SK-N-SH (cell line): ENCODE measurements at regions not wholly inside any gene's neighbourhood (a gene's known extent, or its start where the extent isn't known, plus 50 kb on each side); places are given as distances from the start of the nearest gene placed in this dataset.

Experiments used
- EZH2phosphoT487 ChIP-seq: fragments of 200-600 bp; sonication (generic); IDR thresholded peaks from 2 replicates; pipeline ENCODE4 v1.6.1; 2017; ENCODE audit warnings: low read depth, mixed run types, mild to moderate bottlenecking, antibody characterized with exemption, moderate library complexity, borderline replicate concordance
- FOXM1 ChIP-seq: IDR thresholded peaks from 2 replicates; pipeline ENCODE4 v1.4.0; 2012; ENCODE audit warnings: low read depth, mild to moderate bottlenecking
- GABPA ChIP-seq: IDR thresholded peaks from 2 replicates; pipeline ENCODE4 v1.4.0; 2012; ENCODE audit warnings: low read depth, mild to moderate bottlenecking
- MEF2A ChIP-seq: IDR thresholded peaks from 2 replicates; pipeline ENCODE4 v1.4.0; 2012; ENCODE audit warnings: low read depth, borderline replicate concordance
- POLR2AphosphoS5 ChIP-seq: IDR thresholded peaks from 2 replicates; pipeline ENCODE4 v1.6.1; 2012; ENCODE audit warnings: low read depth, low read length
- SIN3A ChIP-seq: IDR thresholded peaks from 2 replicates; pipeline ENCODE4 v1.6.1; 2012; ENCODE audit warnings: low read depth, mild to moderate bottlenecking, low read length, moderate library complexity, borderline replicate concordance
- TF ChIP-seq, protein P1 (sequence below): fragments of 200-600 bp; sonication (generic); IDR thresholded peaks from 2 replicates; pipeline ENCODE4 v1.6.1; 2017; ENCODE audit warnings: antibody characterized with exemption, mild to moderate bottlenecking, moderate library complexity

DNA sequence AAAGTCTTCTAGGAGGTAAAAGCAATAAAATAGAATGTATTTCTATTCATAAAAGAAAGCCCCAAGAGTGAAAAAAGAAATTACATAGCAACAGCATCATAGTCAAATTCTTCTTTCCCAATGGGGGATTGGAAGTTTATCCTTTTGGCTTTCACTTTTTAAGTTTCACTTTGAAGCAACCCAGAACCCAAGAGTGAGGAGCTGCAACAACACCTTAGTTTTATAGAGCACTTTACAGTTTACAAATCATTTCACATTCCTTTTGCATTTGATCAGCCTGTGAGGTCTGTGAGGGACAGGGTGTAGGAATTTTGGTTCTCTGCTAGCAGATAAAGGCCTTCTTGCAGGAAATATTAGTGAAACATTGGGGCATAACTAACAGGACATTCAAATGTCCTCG lies 112.0 kb upstream of the NDP start:
- TF ChIP-seq POLR2AphosphoS5 (no peak), SIN3A (no peak), FOXM1 (no peak), GABPA (no peak), MEF2A (no peak), EZH2phosphoT487 (no peak)
- TF ChIP-seq, protein P1, sequence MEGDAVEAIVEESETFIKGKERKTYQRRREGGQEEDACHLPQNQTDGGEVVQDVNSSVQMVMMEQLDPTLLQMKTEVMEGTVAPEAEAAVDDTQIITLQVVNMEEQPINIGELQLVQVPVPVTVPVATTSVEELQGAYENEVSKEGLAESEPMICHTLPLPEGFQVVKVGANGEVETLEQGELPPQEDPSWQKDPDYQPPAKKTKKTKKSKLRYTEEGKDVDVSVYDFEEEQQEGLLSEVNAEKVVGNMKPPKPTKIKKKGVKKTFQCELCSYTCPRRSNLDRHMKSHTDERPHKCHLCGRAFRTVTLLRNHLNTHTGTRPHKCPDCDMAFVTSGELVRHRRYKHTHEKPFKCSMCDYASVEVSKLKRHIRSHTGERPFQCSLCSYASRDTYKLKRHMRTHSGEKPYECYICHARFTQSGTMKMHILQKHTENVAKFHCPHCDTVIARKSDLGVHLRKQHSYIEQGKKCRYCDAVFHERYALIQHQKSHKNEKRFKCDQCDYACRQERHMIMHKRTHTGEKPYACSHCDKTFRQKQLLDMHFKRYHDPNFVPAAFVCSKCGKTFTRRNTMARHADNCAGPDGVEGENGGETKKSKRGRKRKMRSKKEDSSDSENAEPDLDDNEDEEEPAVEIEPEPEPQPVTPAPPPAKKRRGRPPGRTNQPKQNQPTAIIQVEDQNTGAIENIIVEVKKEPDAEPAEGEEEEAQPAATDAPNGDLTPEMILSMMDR = no peak
